Ishikawa (cell line): ENCODE measurements at regions not wholly inside any gene's neighbourhood (a gene's known extent, or its start where the extent isn't known, plus 50 kb on each side); places are given as distances from the start of the nearest gene placed in this dataset.

Experiments used
- EP300 ChIP-seq: IDR thresholded peaks from 2 replicates; pipeline ENCODE4 v1.6.1; 2012; ENCODE audit warnings: borderline replicate concordance
- RAD21 ChIP-seq: IDR thresholded peaks from 2 replicates; pipeline ENCODE4 v1.6.1; 2012; ENCODE audit warnings: low read depth
- TCF12 ChIP-seq: IDR thresholded peaks from 2 replicates; pipeline ENCODE4 v1.6.1; 2012; ENCODE audit warnings: low read depth
- TEAD4 ChIP-seq: IDR thresholded peaks from 2 replicates; pipeline ENCODE4 v1.6.1; 2012
- YY1 ChIP-seq: IDR thresholded peaks from 2 replicates; pipeline ENCODE4 v1.6.1; 2012; ENCODE audit warnings: low read depth
- TF ChIP-seq, protein P1 (sequence below): IDR thresholded peaks from 2 replicates; pipeline ENCODE4 v1.6.1; 2012
- TF ChIP-seq, protein P2 (sequence below): IDR thresholded peaks from 2 replicates; pipeline ENCODE4 v1.6.1; 2012; ENCODE audit warnings: low read depth, mild to moderate bottlenecking

DNA sequence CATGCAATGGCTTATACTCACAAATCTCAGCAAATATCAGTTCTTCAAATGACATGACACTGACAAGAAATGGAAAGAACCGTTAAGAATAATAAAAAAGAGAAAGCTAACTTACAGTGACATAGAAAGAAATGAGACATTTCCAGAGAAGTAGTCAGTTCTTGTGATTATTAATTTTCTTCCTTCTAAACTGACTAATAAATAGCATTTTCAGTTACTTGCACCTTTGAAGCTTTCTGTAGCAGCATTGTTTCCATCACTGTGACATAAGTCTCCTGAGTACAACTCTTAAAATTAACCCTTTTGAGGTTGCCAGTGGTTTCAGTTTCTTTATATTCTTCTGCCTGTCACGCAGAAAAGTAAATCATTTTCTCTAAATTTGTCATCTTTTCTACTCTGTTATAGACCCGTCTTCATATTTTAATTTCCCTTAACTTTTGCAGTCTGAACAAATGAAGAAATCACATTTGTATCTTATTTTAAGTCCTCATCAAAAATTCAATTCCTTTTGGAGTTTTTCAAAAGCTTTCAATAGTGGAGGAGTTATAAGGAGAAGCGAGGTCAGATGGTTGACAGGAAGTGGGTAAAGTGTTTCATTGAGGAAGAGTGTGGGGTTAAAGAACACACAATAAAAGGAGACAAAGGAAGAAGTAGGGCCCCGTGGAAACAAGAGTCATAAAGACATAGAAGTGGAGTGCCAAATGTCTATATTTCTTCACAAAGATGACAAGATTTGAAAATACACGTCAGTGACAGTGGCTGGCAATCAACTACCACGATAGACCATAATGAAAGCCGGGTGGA, 57.9 kb upstream of the S1PR1 start:
- TF ChIP-seq, protein P1, sequence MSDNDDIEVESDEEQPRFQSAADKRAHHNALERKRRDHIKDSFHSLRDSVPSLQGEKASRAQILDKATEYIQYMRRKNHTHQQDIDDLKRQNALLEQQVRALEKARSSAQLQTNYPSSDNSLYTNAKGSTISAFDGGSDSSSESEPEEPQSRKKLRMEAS: no peak
- no peak for TF ChIP-seq YY1
- no peak for TF ChIP-seq TEAD4
- TF ChIP-seq RAD21: no peak
- TF ChIP-seq, protein P2, sequence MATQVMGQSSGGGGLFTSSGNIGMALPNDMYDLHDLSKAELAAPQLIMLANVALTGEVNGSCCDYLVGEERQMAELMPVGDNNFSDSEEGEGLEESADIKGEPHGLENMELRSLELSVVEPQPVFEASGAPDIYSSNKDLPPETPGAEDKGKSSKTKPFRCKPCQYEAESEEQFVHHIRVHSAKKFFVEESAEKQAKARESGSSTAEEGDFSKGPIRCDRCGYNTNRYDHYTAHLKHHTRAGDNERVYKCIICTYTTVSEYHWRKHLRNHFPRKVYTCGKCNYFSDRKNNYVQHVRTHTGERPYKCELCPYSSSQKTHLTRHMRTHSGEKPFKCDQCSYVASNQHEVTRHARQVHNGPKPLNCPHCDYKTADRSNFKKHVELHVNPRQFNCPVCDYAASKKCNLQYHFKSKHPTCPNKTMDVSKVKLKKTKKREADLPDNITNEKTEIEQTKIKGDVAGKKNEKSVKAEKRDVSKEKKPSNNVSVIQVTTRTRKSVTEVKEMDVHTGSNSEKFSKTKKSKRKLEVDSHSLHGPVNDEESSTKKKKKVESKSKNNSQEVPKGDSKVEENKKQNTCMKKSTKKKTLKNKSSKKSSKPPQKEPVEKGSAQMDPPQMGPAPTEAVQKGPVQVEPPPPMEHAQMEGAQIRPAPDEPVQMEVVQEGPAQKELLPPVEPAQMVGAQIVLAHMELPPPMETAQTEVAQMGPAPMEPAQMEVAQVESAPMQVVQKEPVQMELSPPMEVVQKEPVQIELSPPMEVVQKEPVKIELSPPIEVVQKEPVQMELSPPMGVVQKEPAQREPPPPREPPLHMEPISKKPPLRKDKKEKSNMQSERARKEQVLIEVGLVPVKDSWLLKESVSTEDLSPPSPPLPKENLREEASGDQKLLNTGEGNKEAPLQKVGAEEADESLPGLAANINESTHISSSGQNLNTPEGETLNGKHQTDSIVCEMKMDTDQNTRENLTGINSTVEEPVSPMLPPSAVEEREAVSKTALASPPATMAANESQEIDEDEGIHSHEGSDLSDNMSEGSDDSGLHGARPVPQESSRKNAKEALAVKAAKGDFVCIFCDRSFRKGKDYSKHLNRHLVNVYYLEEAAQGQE: no peak
- TF ChIP-seq TCF12: no peak
- no peak for TF ChIP-seq EP300
